GM12878 (cell line): ENCODE measurements at regions not wholly inside any gene's neighbourhood (a gene's known extent, or its start where the extent isn't known, plus 50 kb on each side); places are given as distances from the start of the nearest gene placed in this dataset.

Experiments
- ATAC-seq: fragments of 200-7000 bp; cut with Tn5 transposase; 3 replicates; pipeline ENCODE4 v1.9.1; 2020; ENCODE audit warnings: mild to moderate bottlenecking, moderate library complexity
- BruUV-seq: library from RNA; stranded (reverse); fragments of 400-500 nt; replicated peaks from 2 replicates; lab custom pipeline; 2021; lab: Mats Ljungman, UMichigan
- CTCF ChIA-PET: fragments of 300-600 bp; sonication (Branson Sonifier 250); formaldehyde crosslinking; extraction: SDS; loops from one replicate; lab custom pipeline; 2021; ENCODE audit warnings: inconsistent platforms; lab: Yijun Ruan, JAX
- POLR2A ChIA-PET: fragments of 350-600 bp; formaldehyde crosslinking; extraction: SDS; loops from one replicate; lab custom pipeline; 2021; ENCODE audit warnings: inconsistent platforms; lab: Charles Lee
- RAD21 ChIA-PET: fragments of 300-600 bp; sonication (Branson Sonifier 250); formaldehyde crosslinking; loops from one replicate; lab custom pipeline; 2023; ENCODE audit warnings: antibody characterized with exemption; ENCODE audit not compliant: unreplicated experiment; lab: Charles Lee
- SMC1A ChIA-PET: fragments of 300-600 bp; sonication (Branson Sonifier 250); formaldehyde crosslinking; loops from one replicate; lab custom pipeline; 2023; ENCODE audit not compliant: unreplicated experiment, uncharacterized antibody; lab: Charles Lee
- DNase-seq: peaks from one replicate; pipeline ENCODE4 v3.0.0-alpha.2; 2011; ENCODE audit warnings: low read depth, low spot score
- FAIRE-seq: peaks from 3 replicates; lab custom pipeline; 2011; peaks lifted over from hg19 to GRCh38; lab: Jason Lieb, UNC
- H2AFZ ChIP-seq: 2 replicates; pipeline ENCODE4 v1.6.0; 2011; ENCODE audit warnings: low read depth, low read length, control low read depth; ENCODE audit not compliant: control insufficient read depth
- H3K27ac ChIP-seq: 2 replicates; pipeline ENCODE4 v1.5.1; 2011; ENCODE audit warnings: control low read depth; ENCODE audit not compliant: control insufficient read depth, insufficient read depth
- H3K27me3 ChIP-seq, 2 experiments: replicated peaks in 1 of 2; 2 replicates each; pipeline versions ENCODE4 v1.6.0 to v1.6.1; 2011; ENCODE audit warnings: low read length in 1 of 2; ENCODE audit not compliant: control insufficient read depth in 2 of 2, insufficient read depth in 2 of 2
- H3K36me3 ChIP-seq, 2 experiments: 2 replicates each; pipeline ENCODE4 v1.5.1; 2011; ENCODE audit warnings: low read length in 1 of 2; ENCODE audit not compliant: control insufficient read depth in 2 of 2, insufficient read depth in 2 of 2
- H3K4me1 ChIP-seq: 2 replicates; pipeline ENCODE4 v1.6.1; 2011; ENCODE audit warnings: mild to moderate bottlenecking, low read length, moderate library complexity, mixed read lengths; ENCODE audit not compliant: control insufficient read depth, insufficient read depth
- H3K4me2 ChIP-seq: 2 replicates; pipeline ENCODE4 v1.6.0; 2011; ENCODE audit warnings: control low read depth; ENCODE audit not compliant: control insufficient read depth, insufficient read depth
- H3K4me3 ChIP-seq: fragments of 200-600 bp; sonication (generic); 2 replicates; pipeline ENCODE4 v1.5.1; 2016
- H3K79me2 ChIP-seq: 2 replicates; pipeline ENCODE4 v1.6.0; 2011; ENCODE audit warnings: low read length; ENCODE audit not compliant: control insufficient read depth, insufficient read depth
- H3K9ac ChIP-seq: 2 replicates; pipeline ENCODE4 v1.8.0; 2011; ENCODE audit warnings: low read length, control low read depth, mixed read lengths; ENCODE audit not compliant: control insufficient read depth, insufficient read depth
- H3K9me3 ChIP-seq: replicated peaks from 3 replicates; pipeline ENCODE4 v1.5.1; 2011; ENCODE audit warnings: mild to moderate bottlenecking, low read length; ENCODE audit not compliant: control insufficient read depth, insufficient read depth
- H4K20me1 ChIP-seq: 2 replicates; pipeline ENCODE4 v1.6.0; 2011; ENCODE audit not compliant: control insufficient read depth, insufficient read depth
- ATF2 ChIP-seq: IDR thresholded peaks from 2 replicates; pipeline ENCODE4 v1.6.1; 2012; ENCODE audit warnings: low read length, inconsistent platforms
- BCLAF1 ChIP-seq: fragments of 450-650 bp; IDR thresholded peaks from 2 replicates; pipeline ENCODE4 v1.6.1; 2017; ENCODE audit warnings: antibody characterized with exemption, mild to moderate bottlenecking, moderate library complexity
- BHLHE40 ChIP-seq, 2 experiments: fragments of 450-650 bp in 1 of 2; IDR thresholded peaks; 2 replicates each; pipeline ENCODE4 v1.6.1; 2011 to 2017; ENCODE audit warnings: low read depth in 2 of 2, borderline replicate concordance in 1 of 2, improper control_type of control experiment in 1 of 2, low read length in 1 of 2, mild to moderate bottlenecking in 1 of 2
- BRCA1 ChIP-seq: IDR thresholded peaks from 2 replicates; pipeline ENCODE4 v1.6.1; 2011; ENCODE audit warnings: low read depth, low read length, improper control_type of control experiment
- CREM ChIP-seq: IDR thresholded peaks from 2 replicates; pipeline ENCODE4 v1.6.1; 2014; ENCODE audit warnings: antibody characterized with exemption, low read depth
- EED ChIP-seq: sonication (generic); IDR thresholded peaks from 2 replicates; pipeline ENCODE4 v1.6.1; 2016; ENCODE audit warnings: antibody characterized with exemption, low read depth
- GABPA ChIP-seq: IDR thresholded peaks from 2 replicates; pipeline ENCODE4 v1.6.1; 2014; ENCODE audit warnings: antibody characterized with exemption, low read depth, mild to moderate bottlenecking, inconsistent platforms
- HCFC1 ChIP-seq: fragments of 150-350 bp; IDR thresholded peaks from 2 replicates; pipeline ENCODE4 v1.6.1; 2014; ENCODE audit warnings: low read length
- IRF4 ChIP-seq: IDR thresholded peaks from 2 replicates; pipeline ENCODE4 v1.6.1; 2011; ENCODE audit warnings: low read depth, low read length
- MTA2 ChIP-seq: fragments of 450-650 bp; IDR thresholded peaks from 2 replicates; pipeline ENCODE4 v1.6.1; 2016; ENCODE audit warnings: low read depth, mild to moderate bottlenecking, moderate library complexity
- PAX5 ChIP-seq: IDR thresholded peaks from 2 replicates; pipeline ENCODE4 v1.6.1; 2011; ENCODE audit warnings: low read depth, low read length, borderline replicate concordance
- SMARCA5 ChIP-seq: fragments of 450-650 bp; IDR thresholded peaks from 2 replicates; pipeline ENCODE4 v1.6.1; 2017; ENCODE audit warnings: mild to moderate bottlenecking
- SMC3 ChIP-seq: IDR thresholded peaks from 2 replicates; pipeline ENCODE4 v1.6.1; 2011; ENCODE audit warnings: low read length, improper control_type of control experiment, borderline replicate concordance
- WRNIP1 ChIP-seq: IDR thresholded peaks from 2 replicates; pipeline ENCODE4 v1.6.1; 2011; ENCODE audit warnings: low read depth, low read length, improper control_type of control experiment, borderline replicate concordance
- YY1 ChIP-seq: IDR thresholded peaks from 2 replicates; pipeline ENCODE4 v1.6.1; 2011; ENCODE audit warnings: low read depth, mild to moderate bottlenecking, low read length
- WGBS: methylation state at CpG from one replicate; pipeline ENCODE4 v1.1.6; 2016; ENCODE audit warnings: low lambda C conversion rate; ENCODE audit not compliant: insufficient replicate concordance, insufficient coverage; ENCODE audit errors: missing lambda C conversion rate; 5-methylcytosine and 5-hydroxymethylcytosine counted together
- in situ Hi-C: fragments of 300-500 bp; cut with MboI; formaldehyde crosslinking; loops from 9 replicates; pipeline ENCODE4 v1.14.3; 2018; ENCODE audit warnings: mixed read lengths
- intact Hi-C: fragments of 100-400 bp; cut with micrococcal nuclease; formaldehyde crosslinking; loops from one replicate; pipeline ENCODE4 v1.14.2; 2022; ENCODE audit not compliant: unreplicated experiment
- TF ChIP-seq, protein P1 (sequence below): fragments of 450-650 bp; IDR thresholded peaks from 2 replicates; pipeline ENCODE4 v1.6.1; 2017; ENCODE audit warnings: low read depth, mild to moderate bottlenecking, moderate library complexity

- Histone ChIP-seq H3K4me1 (peaks cover 10% of the 10 kb centered on the region), H2AFZ (peak overlapping the region; percentile 93), H3K36me3 (no peaks in the 10 kb centered on the region), H3K4me2 (peak overlapping the region; percentile 78), H3K79me2 (no peaks in the 10 kb centered on the region), H3K27ac (peak overlapping the region; percentile 75), H3K27me3 (no peaks in the 10 kb centered on the region), H4K20me1 (no peaks in the 10 kb centered on the region), H3K4me3 (peak overlapping the region; percentile 31; the same call in 1 of the 2 replicates), H3K9me3 (no peaks in the 10 kb centered on the region), H3K9ac (peak overlapping the region; percentile 54)
- 6% methylated on average over 9 of the region's 9 CpGs for WGBS
- ATAC-seq (peak; percentile 99), DNase-seq (peak; percentile 75), FAIRE-seq (peak; percentile 97)
- RAD21 ChIA-PET = interaction anchor here (0.8 to 1.3 kb wide), 9 partner anchors 14 to 68 kb away, joined by 3 to 9 read pairs (median 4); no protein-coding TSS in a partner anchor
- SMC1A ChIA-PET = interaction anchor here (0.7 to 1.5 kb wide), 14 partner anchors 10 to 389 kb away, joined by 3 to 13 read pairs (median 4); no protein-coding TSS in a partner anchor
- intact Hi-C loops (loop anchor here (5.0 kb wide), 1 partner anchor 66 kb away; no protein-coding TSS in a partner anchor), in situ Hi-C loops (no loop called here)
- CTCF ChIA-PET = interaction anchor here (0.8 to 1.7 kb wide), 8 partner anchors 10 to 227 kb away, joined by 3 to 6 read pairs (median 3); no protein-coding TSS in a partner anchor
- POLR2A ChIA-PET = interaction anchor here (0.6 to 1.1 kb wide), 4 partner anchors 18 to 84 kb away, joined by 3 to 6 read pairs (median 4); no protein-coding TSS in a partner anchor
- BruUV-seq = no TSS peak
- TF ChIP-seq BHLHE40 (IDR thresholded peaks at IDR 0.05; ENCODE audit: borderline replicate concordance in 1 of 2, low read depth in 2 of 2, low read length in 1 of 2) = peak; percentile 39 to 45; a peak in 1 of 4 replicates
- TF ChIP-seq EED = peak; percentile 84
- 0 out of 2 replicates have a peak, but pooled peaks have one; percentile 16 for TF ChIP-seq HCFC1
- no peak for TF ChIP-seq PAX5
- TF ChIP-seq, protein P1, sequence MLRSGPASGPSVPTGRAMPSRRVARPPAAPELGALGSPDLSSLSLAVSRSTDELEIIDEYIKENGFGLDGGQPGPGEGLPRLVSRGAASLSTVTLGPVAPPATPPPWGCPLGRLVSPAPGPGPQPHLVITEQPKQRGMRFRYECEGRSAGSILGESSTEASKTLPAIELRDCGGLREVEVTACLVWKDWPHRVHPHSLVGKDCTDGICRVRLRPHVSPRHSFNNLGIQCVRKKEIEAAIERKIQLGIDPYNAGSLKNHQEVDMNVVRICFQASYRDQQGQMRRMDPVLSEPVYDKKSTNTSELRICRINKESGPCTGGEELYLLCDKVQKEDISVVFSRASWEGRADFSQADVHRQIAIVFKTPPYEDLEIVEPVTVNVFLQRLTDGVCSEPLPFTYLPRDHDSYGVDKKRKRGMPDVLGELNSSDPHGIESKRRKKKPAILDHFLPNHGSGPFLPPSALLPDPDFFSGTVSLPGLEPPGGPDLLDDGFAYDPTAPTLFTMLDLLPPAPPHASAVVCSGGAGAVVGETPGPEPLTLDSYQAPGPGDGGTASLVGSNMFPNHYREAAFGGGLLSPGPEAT = peak; percentile 61; the same call in 1 of the 2 replicates
- TF ChIP-seq IRF4 = peak; percentile 87
- TF ChIP-seq SMC3 = peak; percentile 22; the same call in 1 of the 2 replicates
- peak; percentile 58; the same call in 1 of the 2 replicates for TF ChIP-seq SMARCA5
- TF ChIP-seq BRCA1 = no peak
- TF ChIP-seq CREM = 0 out of 2 replicates have a peak, but pooled peaks have one; percentile 29
- no peak for TF ChIP-seq BCLAF1
- TF ChIP-seq YY1 = no peak
- no peak for TF ChIP-seq GABPA
- 0 out of 2 replicates have a peak, but pooled peaks have one; percentile 61 for TF ChIP-seq WRNIP1
- TF ChIP-seq MTA2 = peak; percentile 51
- TF ChIP-seq ATF2 = peak; percentile 36; the same call in 1 of the 2 replicates
Observed at GRCh38 chr2:64260817-64261216, 116.6 kb upstream of the PELI1 start.
